CD4-positive, alpha-beta T cell treated with Interleukin-10 for 1 hour (primary cell): ENCODE measurements at regions not wholly inside any gene's neighbourhood (a gene's known extent, or its start where the extent isn't known, plus 50 kb on each side); places are given as distances from the start of the nearest gene placed in this dataset.
A peak's percentile ranks its signal among the peaks of the same experiment; 100 is the strongest.
"Not testable (repeated sequence)": the region's sequence is repeated elsewhere in the genome, so short reads cannot be mapped to it uniquely, and the experiment has no call there.

Experiments used
- DNase-seq: peaks from one replicate; pipeline ENCODE4 v3.0.0-alpha.2; 2020

DNA sequence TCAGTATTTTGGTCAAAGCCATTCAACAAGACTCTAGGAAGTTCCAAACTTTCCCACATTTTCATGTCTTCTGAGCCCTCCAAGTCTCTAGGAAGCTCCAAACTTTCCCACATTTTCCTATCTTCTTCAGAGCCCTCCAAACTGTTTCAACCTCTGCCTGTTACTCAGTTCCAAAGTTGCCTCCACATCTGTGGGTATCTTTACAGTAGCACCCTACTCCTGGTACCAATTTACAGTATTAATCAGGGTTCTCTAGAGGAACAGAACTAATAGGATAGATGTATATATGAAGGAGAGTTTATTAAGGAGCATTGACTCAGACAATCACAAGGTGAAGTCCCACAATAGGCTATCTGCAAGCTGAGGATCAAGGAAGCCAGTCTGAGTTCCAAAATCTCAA lies 296.0 kb upstream of the CCL2 start:
- DNase-seq: not testable (repeated sequence)

DNA sequence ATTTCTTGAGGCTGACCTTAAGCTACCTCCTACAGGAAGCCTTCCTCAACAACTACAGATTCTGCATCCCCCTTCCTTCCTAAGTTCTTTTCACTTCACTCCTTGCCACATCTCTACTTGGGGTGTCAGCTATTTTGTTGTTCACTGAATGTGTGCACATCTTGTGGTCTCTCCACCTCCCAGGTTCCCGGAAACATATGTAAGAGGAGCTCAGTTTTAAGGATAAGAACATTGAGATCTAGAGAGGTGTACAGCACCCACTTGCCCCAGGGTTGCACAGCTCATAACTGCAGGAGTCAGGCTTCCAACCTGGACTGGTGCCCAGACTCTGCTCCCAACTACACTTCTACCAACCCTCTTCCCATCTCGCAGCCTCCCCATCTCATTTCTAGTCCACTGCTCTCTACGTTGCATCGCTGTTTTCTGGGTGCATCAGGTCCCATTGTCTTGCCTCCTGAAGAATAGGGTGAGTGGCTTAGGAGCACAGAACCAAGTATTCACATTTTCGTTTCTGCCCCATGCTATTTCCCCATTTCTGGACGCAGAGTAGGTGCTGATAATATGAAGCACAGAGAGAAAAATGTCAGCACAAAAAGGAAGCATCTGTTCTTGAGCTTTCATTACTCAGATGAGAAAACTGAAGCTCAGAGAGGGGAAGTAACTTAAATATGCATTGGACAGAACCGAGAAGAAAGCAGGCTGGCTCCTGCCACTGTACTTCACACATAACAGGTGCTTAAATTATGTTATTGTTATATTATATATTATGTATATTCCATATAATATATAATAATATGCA lies 292.0 kb upstream of the CCL2 start:
- no peak for DNase-seq

DNA sequence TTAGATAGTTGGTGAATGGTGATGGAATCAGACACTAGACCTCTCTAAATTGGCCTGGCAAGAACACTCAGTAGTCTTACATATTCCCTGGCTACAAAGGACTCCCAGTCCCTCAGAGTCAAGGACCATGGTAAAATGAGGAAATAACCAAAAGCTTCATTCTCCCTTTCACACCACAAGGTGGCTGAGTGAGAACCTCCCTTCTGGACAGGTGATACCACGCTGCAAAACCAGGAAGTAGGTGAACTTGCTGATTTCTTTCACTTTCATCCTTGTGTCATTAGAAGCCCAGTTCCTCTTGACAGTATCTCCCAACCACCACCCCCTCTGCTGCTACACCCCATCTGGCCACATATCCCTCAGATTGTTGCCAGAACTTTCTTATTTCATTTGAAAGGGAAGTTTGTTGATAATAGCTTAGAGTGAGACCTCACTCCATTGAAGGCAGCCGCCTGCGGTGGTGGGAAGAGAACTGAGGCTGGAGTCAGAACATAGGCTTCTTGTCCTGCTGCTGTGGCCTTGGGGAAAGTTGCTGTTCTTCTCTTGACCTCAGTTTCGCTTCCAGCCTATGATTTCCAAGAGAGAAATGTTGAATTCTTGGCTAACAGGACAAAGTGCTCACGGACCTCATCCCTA lies 290.6 kb upstream of the CCL2 start:
- DNase-seq: peak; percentile 46

DNA sequence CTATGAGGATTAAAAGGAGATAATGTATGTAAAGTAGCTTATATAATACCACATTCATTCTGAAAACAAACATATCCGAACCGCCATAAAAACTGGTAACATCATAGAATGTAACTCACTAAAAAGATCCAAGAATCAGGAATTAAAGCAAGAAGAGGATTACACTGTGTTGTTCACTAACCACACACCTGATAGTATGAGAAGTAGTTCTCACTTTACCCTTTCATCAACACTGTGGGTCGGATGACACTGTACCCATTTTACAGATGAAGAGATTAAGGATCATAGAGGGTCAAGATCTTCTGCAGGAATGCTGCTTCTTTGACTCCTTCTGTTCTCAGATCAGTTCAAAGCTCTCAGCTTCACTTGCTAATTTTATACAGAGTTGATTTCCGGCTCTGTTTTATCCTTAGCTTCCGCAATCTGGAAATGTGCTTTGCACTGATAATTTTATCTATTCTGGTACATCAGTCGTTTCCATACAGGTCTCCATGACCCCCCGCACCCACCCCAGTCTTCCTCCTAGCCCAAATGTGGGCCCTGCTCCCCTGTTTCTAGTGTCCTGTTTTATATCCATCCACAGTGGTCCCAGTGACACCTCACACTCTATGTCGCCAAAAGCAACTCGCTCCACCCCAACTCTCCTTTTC lies 288.6 kb upstream of the CCL2 start:
- DNase-seq: no peak

DNA sequence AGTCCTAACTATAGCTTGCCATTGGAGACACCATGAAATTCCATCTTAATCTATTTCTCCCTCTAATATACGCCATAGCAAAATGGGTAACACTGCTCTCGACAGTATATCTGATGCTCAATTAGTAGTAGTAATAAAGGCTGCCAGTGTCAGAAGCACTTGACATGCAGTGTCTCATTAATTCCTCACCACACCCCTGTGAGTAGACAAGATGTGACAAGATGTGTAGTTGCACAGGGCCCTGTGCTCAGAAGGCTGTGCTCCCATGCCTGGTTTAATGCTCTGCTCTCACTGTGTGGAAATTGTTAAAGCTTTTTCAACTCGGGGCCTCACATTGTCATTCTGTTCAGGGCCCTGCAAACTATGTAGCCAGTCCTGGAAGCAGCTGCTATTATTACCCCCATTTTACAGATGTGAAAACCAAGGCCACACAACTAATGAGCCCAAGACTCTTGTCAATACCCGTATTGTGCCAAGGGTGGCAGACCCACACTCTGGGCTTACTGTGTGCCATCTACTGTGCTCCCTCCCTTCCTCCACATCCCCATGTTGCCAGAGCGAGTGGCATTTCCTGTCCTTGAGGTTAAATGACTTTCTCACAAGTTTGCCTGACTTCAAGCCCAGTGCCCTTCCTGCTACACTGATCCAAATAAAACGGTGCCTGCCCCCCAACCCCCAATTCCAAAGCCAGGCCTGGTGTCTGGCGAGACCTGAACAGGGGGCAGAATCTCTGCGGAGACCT lies 287.3 kb upstream of the CCL2 start:
- DNase-seq: no peak

DNA sequence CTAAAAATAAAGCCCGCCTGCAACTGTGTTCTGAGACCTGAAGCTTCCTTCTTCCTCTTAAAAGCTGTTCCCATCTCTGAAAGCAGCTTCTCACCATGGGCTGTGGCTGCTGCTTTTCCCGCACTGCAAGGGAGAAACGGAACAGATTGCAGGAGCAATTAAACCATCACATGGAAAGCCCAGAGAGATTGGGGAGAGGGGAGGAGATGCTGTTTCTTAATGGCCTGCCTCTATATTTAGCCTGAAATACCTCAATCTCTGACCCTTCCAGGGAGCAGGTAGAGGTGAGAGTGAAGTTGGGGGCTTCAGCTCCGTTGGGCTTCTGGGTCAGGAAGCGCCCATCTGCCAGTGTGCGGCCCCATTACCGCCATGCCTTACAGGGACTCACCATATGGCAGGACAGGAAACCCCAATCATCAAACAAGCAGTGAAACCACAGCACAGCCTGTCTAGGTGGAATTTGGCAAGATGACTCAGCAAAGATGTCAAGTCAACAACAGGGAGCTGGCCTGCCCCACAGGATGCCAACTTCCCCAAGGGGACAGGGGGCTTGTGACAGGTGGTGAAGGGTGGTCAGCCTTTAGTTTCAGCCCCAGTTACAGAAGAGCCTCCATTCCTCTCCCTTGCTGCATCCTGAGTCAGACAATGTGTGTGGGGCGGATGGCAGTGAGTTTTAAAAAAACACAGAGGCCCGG lies 286.6 kb upstream of the CCL2 start:
- peak; percentile 34 for DNase-seq

GRCh38 chr17:33970279-33970678 lies 284.8 kb upstream of the CCL2 start:
- no peak for DNase-seq

DNA sequence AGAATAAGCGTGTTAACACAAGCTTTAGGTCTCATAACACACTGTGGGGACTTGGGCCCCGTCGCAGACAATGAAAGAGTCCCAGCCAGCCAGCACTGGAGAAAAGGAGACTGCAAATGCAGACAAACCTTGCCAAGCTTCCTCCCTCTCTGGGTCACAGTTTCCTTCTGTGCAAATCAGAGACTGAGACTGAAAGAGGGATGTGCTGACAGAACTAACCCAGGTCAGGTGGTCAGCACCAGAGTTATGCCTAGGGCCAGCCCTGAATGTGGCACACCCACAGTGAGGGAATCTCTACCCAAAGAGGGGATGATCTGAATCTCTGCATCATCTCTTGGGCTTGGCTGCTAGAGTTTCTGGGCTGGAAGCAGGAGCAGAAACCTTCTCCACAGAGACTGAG lies 282.3 kb upstream of the CCL2 start:
- no peak for DNase-seq

DNA sequence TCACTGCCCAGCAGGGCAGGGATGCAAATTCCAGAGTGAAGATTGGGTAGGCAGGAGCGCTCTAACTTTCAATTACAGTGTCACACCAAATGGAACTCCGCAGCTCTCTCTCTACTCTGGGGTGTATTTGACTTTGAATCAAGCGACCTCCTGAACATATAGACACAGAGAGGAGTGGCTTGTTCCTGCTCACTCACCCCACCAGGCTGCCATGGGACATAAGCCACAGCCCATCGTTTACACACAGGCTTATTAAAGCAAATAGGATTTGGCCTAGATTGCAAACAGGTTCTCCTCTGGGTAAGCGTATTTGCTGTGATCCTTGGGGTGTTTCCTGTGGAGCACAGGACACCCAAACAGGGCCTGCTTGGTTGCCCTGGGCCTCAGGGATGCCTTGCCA lies 281.6 kb upstream of the CCL2 start:
- no peak for DNase-seq

- no peak for DNase-seq
Observed at GRCh38 chr17:33974276-33974675, 280.8 kb upstream of the CCL2 start.

DNA sequence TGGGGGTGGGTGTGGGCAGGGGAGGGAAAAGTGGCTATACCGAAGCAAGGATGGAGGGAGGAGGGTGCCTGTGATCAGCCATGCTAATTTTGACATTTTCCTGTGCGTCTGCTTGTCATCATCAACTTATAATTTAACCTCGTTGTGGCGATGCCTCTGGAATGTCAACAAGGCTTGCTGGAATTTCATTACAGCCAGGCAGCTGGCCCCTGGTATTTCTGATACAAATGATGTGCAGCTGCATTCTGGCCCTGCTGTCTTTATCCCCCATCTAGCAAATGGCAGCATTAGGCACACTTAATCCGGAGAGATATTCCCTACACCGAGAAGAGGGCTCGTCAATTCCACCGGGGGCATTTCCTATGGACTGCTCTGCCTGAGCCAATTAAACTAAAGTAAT lies 278.3 kb upstream of the CCL2 start:
- DNase-seq: no peak

DNA sequence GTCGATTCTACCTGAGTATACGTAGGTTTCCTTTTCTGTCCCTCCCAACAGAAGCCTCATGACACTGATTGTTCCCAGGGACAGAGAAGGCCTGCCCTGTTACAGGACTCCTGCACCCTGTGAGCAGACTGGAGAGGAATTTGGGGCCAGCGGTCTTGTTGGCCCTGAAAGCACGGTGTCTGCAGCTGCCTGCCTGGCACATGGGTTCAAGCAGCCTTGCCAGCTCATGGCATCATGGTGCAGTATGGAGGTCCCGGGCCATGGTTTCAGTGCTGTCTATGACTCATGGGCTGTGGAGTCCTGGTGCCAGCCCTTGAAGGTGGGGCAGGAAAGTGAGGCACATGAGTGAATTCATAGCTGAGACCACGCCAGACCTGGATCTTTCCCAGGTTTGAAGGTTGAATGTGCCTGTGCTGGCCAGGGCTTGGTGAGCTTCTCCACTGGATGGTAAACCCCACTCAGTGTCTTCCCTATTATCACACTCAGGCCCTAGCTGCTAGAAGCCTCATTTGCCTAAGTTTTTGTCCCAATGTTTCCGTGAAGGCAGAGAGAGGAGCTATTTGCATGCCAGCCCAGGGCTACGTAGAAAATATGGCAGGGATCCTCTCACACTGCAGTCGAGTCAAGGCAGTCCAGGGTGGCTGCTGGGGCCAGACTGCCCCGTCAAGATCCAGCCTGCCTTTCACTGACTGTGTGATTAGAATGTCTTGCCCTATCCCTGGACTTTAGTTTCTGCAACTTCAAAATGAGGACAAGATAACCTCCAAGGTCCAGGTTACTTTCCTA lies 277.2 kb upstream of the CCL2 start:
- no peak for DNase-seq

DNA sequence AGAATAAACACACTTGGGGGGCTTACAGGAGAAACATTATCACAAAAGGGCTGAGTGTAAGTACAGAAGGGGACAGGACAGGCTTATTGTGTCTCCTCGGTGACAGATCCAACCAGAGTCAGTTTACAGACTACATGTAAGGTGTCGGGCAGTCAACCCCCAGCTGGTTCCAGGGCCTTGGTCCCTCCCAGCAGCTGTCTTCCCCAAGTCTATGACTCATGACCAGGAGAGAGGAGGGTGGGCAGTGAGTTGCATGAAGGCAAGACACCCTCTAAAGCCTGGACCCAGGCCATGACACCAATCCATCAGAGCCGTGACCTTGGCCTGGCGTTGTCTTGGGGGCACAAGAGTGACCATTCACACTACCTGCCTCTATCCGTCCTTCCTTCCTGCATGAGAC lies 276.2 kb upstream of the CCL2 start:
- no peak for DNase-seq

DNA sequence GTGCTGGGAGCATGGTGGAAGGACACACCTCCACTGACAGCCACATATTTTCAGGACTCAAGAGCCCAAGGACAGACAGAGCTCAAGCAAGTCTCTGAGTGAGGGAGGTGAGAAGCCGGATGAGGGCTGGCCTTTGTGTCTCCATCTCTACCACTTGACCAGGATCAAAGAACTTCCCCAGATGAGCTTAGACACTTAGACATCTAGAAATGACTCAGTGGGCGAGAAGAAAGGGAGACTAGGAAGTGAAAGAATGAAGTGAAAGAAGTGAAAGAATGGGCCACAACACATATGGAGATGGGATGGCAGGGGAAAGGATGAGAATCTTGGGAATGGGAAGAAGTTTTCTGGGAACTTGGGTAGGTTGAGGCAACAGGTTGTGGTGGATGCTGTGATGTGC lies 274.9 kb upstream of the CCL2 start:
- no peak for DNase-seq

GRCh38 chr17:33981711-33982601 lies 273.1 kb upstream of the CCL2 start:
- no peak for DNase-seq

- no peak for DNase-seq
Observed at GRCh38 chr17:33982909-33983308, 272.2 kb upstream of the CCL2 start.

DNA sequence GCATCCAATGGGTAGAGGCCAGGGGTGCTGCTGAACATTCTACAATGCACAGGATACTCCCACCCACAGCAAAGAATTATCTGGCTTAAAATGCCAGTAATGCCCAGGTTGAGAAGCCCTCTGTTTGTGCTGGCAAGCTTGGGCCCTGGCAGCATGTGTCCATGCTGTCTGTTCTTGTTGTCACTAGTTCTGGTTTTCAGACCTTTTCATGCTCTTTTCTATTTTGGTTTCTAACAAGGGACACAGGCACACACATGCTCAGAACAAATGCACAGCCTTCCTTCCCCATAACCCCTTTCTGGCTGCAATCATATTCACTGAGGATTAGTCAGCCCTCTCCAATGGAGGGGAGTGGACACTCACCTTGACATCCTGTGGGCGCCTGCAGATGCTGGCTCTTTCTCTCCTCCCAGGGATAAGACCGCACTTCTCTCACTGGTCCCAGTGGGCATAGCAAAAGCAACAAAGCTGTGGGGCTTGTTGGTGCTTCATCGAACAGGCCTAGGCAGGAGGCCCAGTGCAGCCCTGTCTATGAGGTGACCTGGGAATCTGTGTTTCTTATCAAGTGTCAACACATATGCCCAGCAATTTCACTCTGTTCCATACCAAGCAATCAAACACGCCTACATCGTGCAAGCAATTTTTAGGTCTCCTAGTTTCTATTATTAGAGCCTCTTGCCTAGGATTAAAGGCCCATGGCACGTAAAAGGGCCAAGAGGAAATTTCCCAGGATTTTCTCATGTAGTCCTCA lies 271.1 kb upstream of the CCL2 start:
- no peak for DNase-seq

DNA sequence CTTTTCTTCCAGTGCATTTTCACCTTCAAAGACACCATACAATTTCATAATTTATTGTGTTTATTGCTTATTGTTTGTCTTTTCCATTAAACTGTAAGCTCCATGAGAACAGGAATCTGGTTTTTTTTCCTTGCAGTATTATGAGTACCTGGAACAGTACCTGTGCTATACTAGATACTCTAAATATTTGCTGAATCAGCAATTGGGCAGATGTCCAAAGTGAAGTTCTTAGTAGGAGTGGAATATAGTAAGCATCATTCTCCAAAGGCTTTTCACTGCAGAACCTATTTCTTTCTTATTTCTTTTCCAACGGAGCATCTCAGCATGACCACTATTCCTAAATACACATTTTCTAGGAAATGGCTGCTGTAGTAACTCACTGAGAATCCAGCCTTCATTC lies 269.0 kb upstream of the CCL2 start:
- DNase-seq: no peak

DNA sequence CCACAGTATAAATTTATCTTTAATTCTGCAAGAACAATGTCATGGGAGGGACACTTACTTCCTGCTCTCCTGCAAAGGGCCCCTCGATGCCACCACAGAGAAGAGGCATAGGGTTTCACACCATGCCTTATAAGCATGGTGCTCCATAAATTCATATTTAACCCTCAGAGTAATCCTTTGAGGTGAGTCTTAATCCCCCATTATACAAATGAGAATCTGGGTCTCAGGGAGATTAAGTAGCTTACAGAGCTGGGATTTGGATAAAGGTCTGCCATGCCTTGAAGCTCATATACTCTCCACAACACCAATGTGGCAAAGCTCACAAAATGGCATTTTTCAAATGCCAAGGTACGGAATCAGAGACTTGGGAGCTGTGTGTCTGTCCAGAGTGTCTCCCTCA lies 268.5 kb upstream of the CCL2 start:
- no peak for DNase-seq

- DNase-seq: no peak
Observed at GRCh38 chr17:33987162-33987561, 267.9 kb upstream of the CCL2 start.
